ENCODE measurements at regions not wholly inside any gene's neighbourhood (a gene's known extent, or its start where the extent isn't known, plus 50 kb on each side); places are given as distances from the start of the nearest gene placed in this dataset.

GRCh38 chr21:25342816-25343215 lies 264.5 kb downstream of the MRPL39 start:
- no peak for TF ChIP-seq CTCF (IDR thresholded peaks at IDR 0.05)
- no peak for TF ChIP-seq POLR2A (IDR thresholded peaks at IDR 0.05)
- no peak for TF ChIP-seq EP300 (IDR thresholded peaks at IDR 0.05)
